HG02759 (cell line): ENCODE measurements at regions not wholly inside any gene's neighbourhood (a gene's known extent, or its start where the extent isn't known, plus 50 kb on each side); places are given as distances from the start of the nearest gene placed in this dataset.
"Not testable (repeated sequence)": the region's sequence is repeated elsewhere in the genome, so short reads cannot be mapped to it uniquely, and the experiment has no call there.

Source experiments
- ATAC-seq: cut with Tn5 transposase; IDR thresholded peaks from one replicate; pipeline ENCODE4 v1.9.1; 2021; ENCODE audit warnings: mild to moderate bottlenecking, moderate library complexity; ENCODE audit not compliant: unreplicated experiment

DNA sequence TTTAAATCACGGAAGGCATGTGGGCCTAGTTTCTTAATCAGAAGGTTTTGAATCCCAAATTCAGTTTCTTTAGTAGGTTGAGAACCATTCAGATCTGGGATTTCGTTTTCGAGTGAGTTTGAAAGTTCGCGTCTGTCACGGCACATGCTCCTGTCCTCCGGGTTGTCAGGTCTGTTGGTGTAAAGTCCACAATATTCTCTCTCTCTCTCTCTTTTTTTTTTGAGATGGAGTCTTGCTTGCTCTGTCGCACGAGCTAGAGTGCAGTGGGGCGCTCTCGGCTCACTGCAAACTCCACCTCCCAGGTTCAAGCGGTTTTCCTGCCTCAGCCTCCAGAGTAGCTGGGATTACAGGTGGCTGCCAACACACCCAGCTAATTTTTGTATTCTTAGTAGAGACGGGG, 4390.6 kb upstream of the TPTE start:
- ATAC-seq: not testable (repeated sequence)

DNA sequence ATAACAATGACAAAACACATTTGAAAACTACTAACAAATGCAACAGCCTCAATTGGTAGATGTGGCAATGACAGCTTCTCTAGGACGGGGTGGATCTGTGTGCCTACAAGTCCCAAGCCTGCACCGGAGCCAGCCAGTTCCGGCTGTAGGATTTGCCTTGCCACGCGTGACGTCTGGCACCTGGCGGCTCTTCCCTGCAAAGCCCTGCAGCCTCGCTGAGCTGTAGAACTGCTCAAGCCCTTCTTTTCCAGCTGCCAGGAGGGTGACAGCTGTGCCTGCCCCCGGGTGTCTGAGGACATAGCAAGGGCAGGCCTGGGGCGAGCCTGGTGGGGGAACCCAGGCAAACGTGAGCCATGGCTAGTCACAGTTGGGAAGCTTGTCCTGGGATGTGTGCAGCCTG, 4388.0 kb upstream of the TPTE start:
- not testable (repeated sequence) for ATAC-seq

DNA sequence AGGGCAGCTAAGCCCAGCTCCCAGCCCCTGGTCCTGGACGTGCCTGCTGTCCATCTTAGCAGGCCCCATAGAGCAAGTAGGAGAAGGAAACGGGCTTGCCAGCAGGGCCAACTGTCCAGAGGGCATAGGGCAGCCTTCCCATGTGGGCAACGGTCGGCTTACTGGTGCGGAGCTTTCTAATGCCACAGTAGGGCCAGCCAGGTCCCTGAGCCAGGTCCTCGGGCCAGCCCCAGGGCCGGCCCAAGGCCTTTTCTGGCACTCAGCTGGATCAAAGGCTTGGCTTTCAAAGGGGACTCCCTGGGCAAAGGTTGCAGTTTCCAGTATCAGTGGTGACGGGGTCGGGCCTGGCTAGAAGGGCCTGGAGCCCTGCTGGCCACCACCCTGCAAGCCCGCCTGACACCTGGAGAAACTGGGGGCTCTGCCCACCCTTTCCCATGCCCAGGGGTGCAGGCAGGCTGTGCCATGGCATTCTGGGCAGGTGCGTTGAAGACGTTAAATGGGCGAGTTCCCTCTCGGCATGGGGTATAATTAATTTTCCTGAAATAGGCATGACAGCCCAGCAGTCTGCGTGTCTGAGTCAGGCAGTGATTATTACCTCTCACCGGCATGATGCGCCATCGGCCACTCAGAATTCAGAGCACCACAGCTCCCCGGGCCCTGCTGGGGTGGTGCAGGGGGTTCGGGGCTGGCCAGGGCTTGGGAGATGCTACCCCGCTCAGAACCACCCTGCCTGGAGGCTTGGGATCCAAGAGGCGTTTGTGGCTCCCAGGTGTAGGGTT, 4387.3 kb upstream of the TPTE start:
- not testable (repeated sequence) for ATAC-seq

DNA sequence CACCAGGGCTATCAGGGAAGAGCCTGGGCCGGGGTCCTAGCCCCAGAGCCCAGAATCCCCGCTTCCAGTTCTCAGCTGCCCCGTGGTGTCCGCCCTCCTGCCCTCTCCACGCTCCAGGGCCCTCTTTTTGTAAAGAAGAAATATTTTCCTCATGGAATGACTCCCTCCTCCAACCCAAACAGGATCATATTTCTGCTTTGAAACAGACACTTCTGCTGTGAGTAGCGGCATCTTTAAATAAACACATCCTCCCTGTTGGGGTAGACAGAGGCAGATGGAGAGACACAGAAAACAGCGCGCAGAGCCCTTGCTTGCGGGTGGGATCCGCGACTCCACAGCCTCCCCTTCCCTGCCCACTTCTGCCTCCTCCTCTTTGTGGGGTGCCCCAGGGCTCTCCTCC, 4384.7 kb upstream of the TPTE start:
- not testable (repeated sequence) for ATAC-seq

DNA sequence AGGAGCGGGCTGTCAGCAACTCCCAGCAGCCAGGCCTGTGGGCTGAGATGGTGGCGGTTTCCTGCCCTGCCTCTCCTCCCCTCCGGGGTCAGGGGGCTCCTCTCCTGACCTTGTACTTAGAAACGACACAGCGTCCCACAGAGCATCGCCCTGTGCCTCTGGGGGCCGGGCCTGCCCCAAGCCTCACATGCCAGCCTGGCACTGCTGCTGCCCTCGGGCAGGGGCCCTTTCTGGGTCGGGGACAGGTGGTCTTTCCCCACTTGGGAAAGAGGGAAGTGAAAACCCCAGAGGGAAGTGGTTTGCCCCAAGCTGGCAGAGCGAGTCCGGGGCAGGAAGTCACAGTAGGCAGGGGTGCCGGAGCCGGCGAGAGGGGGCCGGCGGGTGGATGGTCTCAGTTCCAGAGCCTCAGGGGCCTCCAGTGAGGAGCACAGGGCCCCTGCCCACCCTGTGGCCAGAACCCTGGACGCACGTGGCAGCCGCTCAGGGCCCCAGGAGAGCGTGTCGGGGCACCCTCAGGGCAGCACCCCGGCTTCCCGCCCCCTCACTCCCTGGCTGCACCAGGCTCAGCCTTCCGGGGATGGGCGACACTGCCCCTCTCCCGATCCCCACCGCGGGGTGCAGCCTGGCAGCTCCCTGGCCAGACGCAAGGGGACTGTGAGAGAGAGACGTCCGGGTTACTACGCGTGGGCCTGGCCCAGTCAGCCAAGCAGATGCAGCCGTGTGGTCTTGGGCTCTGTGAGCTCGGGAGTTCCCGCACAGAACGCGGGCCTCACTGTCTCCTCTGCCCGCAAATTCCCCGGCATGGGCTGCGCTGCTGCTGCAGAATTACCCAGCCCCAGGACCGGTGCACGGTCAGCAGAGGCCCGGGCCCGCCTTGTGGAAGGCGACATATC, 4382.9 kb upstream of the TPTE start:
- ATAC-seq: peak; percentile 68

DNA sequence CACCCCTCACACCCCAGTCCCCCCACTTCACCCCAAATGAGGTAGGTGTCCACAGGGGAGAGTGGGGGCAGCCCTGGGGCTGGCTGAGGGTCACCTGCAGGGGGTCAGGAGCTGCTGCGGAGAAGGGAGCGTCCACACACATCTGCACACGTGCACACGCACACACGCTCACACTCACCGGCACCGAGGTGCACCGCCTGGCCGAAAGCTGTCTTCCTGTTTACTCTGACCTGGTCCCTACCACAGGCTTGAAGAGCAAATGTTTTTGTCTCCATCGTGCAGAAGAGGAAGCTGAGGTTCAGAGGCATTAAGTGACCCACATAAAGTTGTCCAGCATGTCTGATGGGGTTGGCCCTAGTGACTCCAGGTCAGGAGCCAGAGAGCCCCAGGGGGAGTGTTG, 4382.1 kb upstream of the TPTE start:
- not testable (repeated sequence) for ATAC-seq

DNA sequence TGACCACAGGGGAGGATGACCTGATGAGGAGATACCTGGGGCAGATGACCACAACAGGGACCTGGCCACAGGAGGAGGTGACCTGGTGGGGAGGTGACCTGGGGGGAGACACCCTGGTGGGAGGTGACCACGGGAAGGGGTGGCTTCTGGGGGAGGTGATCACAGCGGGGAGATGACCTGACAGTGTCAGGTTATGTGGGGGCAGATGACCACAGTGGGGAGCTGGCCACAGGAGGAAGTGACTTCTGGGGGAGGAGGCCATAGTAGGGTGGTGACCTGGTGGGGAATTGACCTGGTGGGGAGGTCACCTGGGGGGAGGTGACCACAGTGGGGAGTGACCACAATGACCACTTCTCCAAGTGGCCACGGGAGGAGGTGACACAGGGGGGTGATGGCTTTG, 4381.5 kb upstream of the TPTE start:
- not testable (repeated sequence) for ATAC-seq

DNA sequence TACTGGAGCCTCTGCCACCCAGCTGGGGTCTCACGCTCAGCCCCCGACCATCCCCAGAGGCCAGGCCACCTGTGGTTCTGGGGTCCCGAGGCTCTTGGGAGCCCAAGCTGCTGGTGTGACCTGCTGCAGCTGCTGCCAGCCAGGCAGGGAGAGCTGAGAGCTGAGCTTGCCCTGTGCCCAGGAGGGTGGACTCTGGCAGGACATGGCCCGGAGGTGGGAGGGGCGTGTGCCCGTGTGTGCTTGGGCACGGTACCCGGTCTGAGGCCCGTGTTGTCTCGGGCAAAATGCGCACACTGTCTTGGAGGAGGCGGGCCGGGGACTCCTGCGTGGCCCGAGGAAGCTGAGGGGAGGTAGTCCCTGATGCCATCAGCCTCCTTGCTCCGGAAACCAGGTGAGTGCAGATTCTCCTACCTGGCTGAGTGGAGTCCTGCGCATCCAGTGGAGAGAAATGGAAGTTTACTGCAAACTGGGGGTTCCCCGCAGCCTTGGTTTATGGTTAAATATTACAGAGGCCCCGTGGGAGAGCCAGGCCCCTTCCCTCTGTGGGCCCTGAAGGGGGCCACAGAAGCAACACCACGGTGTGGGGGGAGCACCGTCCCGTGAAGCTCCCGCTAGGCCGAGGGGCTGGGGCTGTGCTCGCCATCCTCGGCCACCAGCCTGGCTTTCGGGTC, 4380.8 kb upstream of the TPTE start:
- not testable (repeated sequence) for ATAC-seq

DNA sequence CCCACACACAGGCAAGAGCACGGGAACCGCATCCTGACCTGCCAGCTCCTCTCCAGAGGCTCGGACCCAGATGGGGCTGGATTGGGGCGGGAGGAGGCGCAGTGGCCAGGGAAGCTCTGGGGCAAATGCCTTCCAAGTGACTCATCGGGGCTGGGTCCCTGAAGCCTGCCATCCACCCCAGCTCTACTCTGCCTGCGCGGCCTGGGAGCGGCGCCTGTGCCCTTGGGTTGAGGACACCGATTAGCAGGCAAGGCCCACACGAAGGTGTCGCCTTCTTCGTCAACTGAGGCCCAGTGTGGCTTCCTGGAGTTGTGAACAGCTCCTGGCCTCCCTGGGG, 4380.3 kb upstream of the TPTE start:
- ATAC-seq: not testable (repeated sequence)

DNA sequence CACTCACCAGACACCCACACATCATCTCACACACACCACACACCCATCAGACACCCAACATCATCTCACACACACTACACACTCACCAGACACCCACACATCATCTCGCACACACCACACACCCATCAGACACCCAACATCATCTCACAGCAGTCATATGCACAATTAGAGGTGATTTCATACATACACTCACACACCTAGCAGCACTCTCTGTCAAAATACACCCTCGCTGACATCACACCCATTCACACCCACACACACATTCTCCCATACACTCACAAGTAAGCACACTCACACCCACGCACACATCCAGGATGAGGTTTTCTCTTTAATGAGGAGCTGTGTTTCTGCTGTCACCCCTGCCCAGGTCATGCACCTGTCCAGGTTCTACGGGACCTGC, 4368.2 kb upstream of the TPTE start:
- not testable (repeated sequence) for ATAC-seq

DNA sequence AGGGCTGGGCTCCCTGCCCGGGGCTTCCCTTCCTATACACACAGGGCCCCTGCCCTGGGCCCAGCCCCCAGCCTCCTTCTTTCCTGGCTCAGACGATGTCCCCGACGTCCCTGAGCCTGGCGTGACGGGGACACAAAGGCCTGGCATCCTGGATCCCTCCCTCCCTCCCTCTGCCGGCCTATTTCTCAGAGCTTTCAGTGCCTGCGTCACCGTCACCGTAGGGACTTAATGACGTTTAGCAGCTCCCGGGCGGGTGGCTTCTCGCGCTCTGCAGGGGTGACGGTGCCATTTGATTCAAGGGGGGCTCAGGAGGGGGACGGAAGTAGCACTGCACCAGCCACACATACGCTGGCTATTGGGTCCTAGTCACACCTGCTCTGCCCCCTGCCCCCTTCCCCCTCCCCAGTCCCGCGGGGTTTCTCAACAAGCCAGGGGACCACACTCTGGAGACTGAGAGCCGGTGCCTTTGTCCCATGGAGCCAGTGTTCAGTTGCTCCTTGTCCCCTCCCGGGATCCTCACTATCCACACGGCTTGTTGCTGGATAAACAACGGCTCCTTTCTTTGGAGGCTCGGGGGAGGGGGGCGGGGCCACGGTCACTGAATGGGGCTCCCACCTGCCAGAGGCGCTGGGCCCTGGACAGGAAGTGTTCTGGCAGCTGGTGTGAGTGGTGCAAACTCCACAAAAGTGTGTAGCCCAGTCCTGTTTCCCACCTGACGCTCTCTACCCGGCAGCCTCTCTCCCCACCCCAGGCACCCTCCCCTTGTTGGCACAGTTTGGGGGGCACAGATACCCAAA, 4366.7 kb upstream of the TPTE start:
- ATAC-seq: not testable (repeated sequence)

DNA sequence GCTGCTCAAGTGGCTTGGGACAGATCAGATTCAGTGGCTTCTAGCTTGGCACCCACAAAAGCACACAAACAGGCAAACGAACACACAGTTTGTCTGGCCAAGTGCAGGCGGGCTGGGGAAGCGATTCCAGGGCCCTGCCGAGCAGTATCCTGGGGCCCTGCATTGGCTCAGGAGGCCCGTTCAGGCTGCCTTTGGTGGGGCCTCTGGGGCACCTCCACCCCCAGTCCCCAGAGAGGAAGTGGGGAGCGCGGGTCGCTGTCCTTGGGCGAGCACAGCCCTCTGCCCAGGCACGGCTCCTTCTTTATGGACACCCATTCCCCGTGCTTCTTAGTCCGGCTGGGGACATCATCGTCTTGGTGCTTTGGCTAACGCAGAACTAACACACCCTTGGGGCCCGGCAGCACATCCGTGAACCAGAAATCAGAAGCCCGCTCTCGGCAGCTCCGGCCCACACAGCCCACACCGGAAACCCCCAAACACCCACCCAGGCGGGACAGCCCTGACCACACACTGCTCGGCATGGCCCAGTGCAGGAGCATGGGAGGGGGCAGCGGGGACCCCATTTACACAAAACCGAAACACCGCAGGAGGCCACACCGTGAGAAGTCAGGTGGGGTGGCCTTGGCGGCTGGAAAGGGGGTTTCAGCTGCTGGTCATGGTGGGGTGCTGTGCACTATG, 4364.5 kb upstream of the TPTE start:
- peak; percentile 67 for ATAC-seq

DNA sequence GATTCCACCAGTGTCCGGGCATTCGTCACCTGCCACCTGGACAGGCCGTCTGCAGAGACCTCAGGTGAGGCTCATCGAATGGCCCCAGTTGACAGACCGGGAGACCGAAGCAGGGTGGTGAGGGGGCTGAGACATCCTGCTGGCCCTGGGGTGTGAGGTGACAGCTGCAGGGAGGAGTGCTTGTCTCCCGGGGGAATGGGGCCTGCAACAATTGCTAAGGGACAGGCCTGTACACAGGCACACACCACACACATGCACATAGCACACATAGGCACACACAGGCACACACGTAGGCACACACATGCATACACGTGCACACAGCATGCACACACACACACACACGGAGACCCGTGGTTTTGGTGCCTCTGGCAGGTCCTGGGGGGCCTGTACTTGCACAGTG, 4363.9 kb upstream of the TPTE start:
- not testable (repeated sequence) for ATAC-seq

DNA sequence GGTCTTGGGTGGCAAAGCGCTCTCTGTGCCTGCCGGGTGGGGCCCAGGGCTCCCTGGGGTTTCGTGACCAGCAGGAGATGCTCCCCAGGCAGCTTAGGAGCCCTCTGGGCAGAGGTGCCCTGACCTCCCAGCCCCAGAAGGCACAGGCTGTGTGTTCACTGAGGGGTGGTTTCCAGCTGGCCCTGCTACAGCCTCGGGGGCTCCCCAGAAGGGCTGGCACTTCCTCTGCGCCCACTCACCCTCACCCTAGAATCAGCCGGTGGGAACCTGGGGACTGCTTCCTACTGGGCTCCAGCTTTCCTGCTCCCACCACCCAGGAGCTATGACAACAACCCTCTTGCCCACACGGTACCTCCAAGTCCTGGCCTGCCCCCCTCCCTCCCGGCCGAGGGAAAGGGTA, 4363.2 kb upstream of the TPTE start:
- ATAC-seq: not testable (repeated sequence)
